K562 (cell line): ENCODE measurements at regions not wholly inside any gene's neighbourhood (a gene's known extent, or its start where the extent isn't known, plus 50 kb on each side); places are given as distances from the start of the nearest gene placed in this dataset.

Experiments
- ATAC-seq: fragments of 200-7000 bp; cut with Tn5 transposase; 3 replicates; pipeline ENCODE4 v1.9.1; 2020; ENCODE audit warnings: moderate library complexity
- BruUV-seq: library from RNA; stranded (reverse); fragments of 400-500 nt; replicated peaks from 2 replicates; lab custom pipeline; 2021; lab: Mats Ljungman, UMichigan
- CTCF ChIA-PET: fragments of 300-600 bp; formaldehyde crosslinking; extraction: SDS; loops from one replicate; lab custom pipeline; 2021; ENCODE audit warnings: low intra/inter-chr PET ratio; lab: Yijun Ruan, JAX
- POLR2A ChIA-PET: fragments of 300-600, 350-650 bp; sonication (Branson Sonifier 250); formaldehyde crosslinking; extraction: SDS; loops from one replicate; lab custom pipeline; 2021; ENCODE audit warnings: antibody characterized with exemption, inconsistent platforms; lab: Yijun Ruan, JAX
- DNase-seq, 4 experiments: peaks; one replicate each; pipeline versions ENCODE4 v3.0.0 to v3.0.0-alpha.2; 2011 to 2018; ENCODE audit warnings: low spot score in 3 of 4, mixed read lengths in 3 of 4; ENCODE audit errors: extremely low read depth in 1 of 4
- FAIRE-seq: peaks from 2 replicates; lab custom pipeline; 2011; peaks lifted over from hg19 to GRCh38; lab: Jason Lieb, UNC
- H2AFZ ChIP-seq: 2 replicates; pipeline ENCODE4 v1.6.0; 2011; ENCODE audit warnings: low read depth, low read length, control low read depth, inconsistent platforms
- H3K27ac ChIP-seq: fragments of 200-600 bp; 3 replicates; pipeline ENCODE4 v1.8.0; 2011; ENCODE audit warnings: low read depth, mild to moderate bottlenecking, control low read depth, inconsistent platforms, low read length, moderate library complexity, mixed read lengths; ENCODE audit errors: extremely low read depth
- H3K27me3 ChIP-seq, 2 experiments: fragments of 300-600 bp in 1 of 2; 2 replicates in 1 of 2; 3 replicates in 1 of 2; pipeline versions ENCODE4 v1.6.0 to v1.8.0; 2011; ENCODE audit warnings: inconsistent platforms in 2 of 2, low read length in 2 of 2, mild to moderate bottlenecking in 1 of 2, mixed read lengths in 1 of 2, moderate library complexity in 1 of 2; ENCODE audit not compliant: control insufficient read depth in 2 of 2, insufficient read depth in 2 of 2
- H3K36me3 ChIP-seq: fragments of 300-600 bp; 3 replicates; pipeline ENCODE4 v1.8.0; 2011; ENCODE audit warnings: mild to moderate bottlenecking, low read length, inconsistent platforms; ENCODE audit not compliant: control insufficient read depth, insufficient read depth
- H3K4me1 ChIP-seq, 2 experiments: fragments of 200-600 bp in 1 of 2; replicated peaks in 1 of 2; 2 replicates in 1 of 2; 3 replicates in 1 of 2; pipeline versions ENCODE4 v1.5.1 to v1.8.0; 2011; ENCODE audit warnings: inconsistent platforms in 2 of 2, low read length in 2 of 2, mild to moderate bottlenecking in 1 of 2, mixed read lengths in 1 of 2, moderate library complexity in 1 of 2; ENCODE audit not compliant: control insufficient read depth in 2 of 2, insufficient read depth in 2 of 2
- H3K4me2 ChIP-seq: 2 replicates; pipeline ENCODE4 v1.6.1; 2011; ENCODE audit warnings: low read length, control low read depth, inconsistent platforms, mixed read lengths; ENCODE audit not compliant: insufficient read depth
- H3K4me3 ChIP-seq: fragments of 200-600 bp; sonication (generic), shearing (Covaris generic); 2 replicates; pipeline ENCODE4 v1.5.1; 2016; ENCODE audit warnings: control low read depth, inconsistent platforms
- H3K79me2 ChIP-seq: fragments of 200-600 bp; 3 replicates; pipeline ENCODE4 v1.8.0; 2011; ENCODE audit warnings: low read length, inconsistent platforms; ENCODE audit not compliant: control insufficient read depth, insufficient read depth
- H3K9ac ChIP-seq, 2 experiments: 2 replicates each; pipeline versions ENCODE4 v1.6.0 to v1.6.1; 2011; ENCODE audit warnings: low read depth in 2 of 2, low read length in 2 of 2, control low read depth in 1 of 2, inconsistent platforms in 1 of 2, mild to moderate bottlenecking in 1 of 2, mixed read lengths in 1 of 2; ENCODE audit not compliant: insufficient read depth in 1 of 2
- H3K9me1 ChIP-seq: one replicate; pipeline ENCODE4 v1.6.0; 2011; ENCODE audit warnings: inconsistent platforms, mild to moderate bottlenecking, low read length, moderate library complexity; ENCODE audit not compliant: control insufficient read depth, insufficient read depth
- H3K9me3 ChIP-seq: replicated peaks from 2 replicates; pipeline ENCODE4 v1.5.1; 2011; ENCODE audit warnings: low read depth, low read length, inconsistent platforms; ENCODE audit not compliant: control insufficient read depth, insufficient read depth
- H4K20me1 ChIP-seq: replicated peaks from 2 replicates; pipeline ENCODE4 v1.6.1; 2011; ENCODE audit warnings: low read length, inconsistent platforms, mixed read lengths; ENCODE audit not compliant: control insufficient read depth, insufficient read depth
- AFF1 ChIP-seq, 2 experiments: fragments of 450-650 bp; IDR thresholded peaks; 2 replicates each; pipeline ENCODE4 v1.6.1; 2018; ENCODE audit warnings: mild to moderate bottlenecking in 2 of 2, low read depth in 1 of 2; ENCODE audit not compliant: partially characterized antibody in 2 of 2
- DEAF1 ChIP-seq: fragments of 450-650 bp; formaldehyde crosslinking; IDR thresholded peaks from 2 replicates; pipeline ENCODE4 v1.4.0; 2020; ENCODE audit warnings: mild to moderate bottlenecking, moderate library complexity
- GTF2E2 ChIP-seq: fragments of 200-800 bp; sonication (Bioruptor generic); IDR thresholded peaks from 2 replicates; pipeline ENCODE4 v1.6.1; 2016; ENCODE audit warnings: missing genetic modification characterization, missing compliant biosample characterization
- HIVEP1 ChIP-seq: fragments of 250-450 bp; sonication (Bioruptor Pico); IDR thresholded peaks from 2 replicates; pipeline ENCODE4 v1.4.0; 2020; ENCODE audit warnings: mild to moderate bottlenecking
- RBFOX2 ChIP-seq: fragments of 200-400 bp; formaldehyde crosslinking; IDR thresholded peaks from 2 replicates; pipeline ENCODE4 v1.6.1; 2017; ENCODE audit warnings: low read depth, mild to moderate bottlenecking, low read length, moderate library complexity
- SIN3A ChIP-seq, 2 experiments: fragments of 150-350 bp in 1 of 2; IDR thresholded peaks; 2 replicates each; pipeline ENCODE4 v1.6.1; 2011 to 2016; ENCODE audit warnings: borderline replicate concordance in 2 of 2, low read depth in 2 of 2, low read length in 2 of 2, mild to moderate bottlenecking in 2 of 2, moderate library complexity in 2 of 2; ENCODE audit not compliant: control insufficient read depth in 1 of 2
- ZFP91 ChIP-seq: sonication (generic); formaldehyde crosslinking; IDR thresholded peaks from 2 replicates; pipeline ENCODE4 v1.8.0; 2022; ENCODE audit warnings: mild to moderate bottlenecking, missing genetic modification reagents
- ZKSCAN8 ChIP-seq: fragments of 200-800 bp; sonication (Bioruptor generic); IDR thresholded peaks from 2 replicates; pipeline ENCODE4 v1.6.1; 2016; ENCODE audit warnings: missing genetic modification characterization, missing compliant biosample characterization
- ZNF143 ChIP-seq: sonication (generic); formaldehyde crosslinking; IDR thresholded peaks from 2 replicates; pipeline ENCODE4 v1.9.0; 2022; ENCODE audit warnings: mild to moderate bottlenecking, missing genetic modification reagents
- ZNF780A ChIP-seq: fragments of 250-450 bp; sonication (Bioruptor Pico); IDR thresholded peaks from 2 replicates; pipeline ENCODE4 v1.5.0; 2021; ENCODE audit warnings: mild to moderate bottlenecking
- WGBS: fragments of 100-300 bp; shearing (Covaris generic); methylation state at CpG from one replicate; pipeline ENCODE4 v1.1.6; 2016; ENCODE audit warnings: low coverage, mixed read lengths; ENCODE audit not compliant: insufficient coverage; ENCODE audit errors: missing lambda C conversion rate; 5-methylcytosine and 5-hydroxymethylcytosine counted together
- in situ Hi-C: fragments of 300-500 bp; cut with MboI; formaldehyde crosslinking; loops from 4 replicates; pipeline ENCODE4 v1.15.0; 2018; ENCODE audit warnings: inconsistent platforms, mixed read lengths
- intact Hi-C: fragments of 100-400 bp; cut with micrococcal nuclease; formaldehyde crosslinking; loops from 2 replicates; pipeline ENCODE4 v1.14.2; 2022

GRCh38 chr17:68197997-68198930 is 49.6 kb upstream of the AMZ2 start:
- in situ Hi-C loops: no loop called here
- intact Hi-C loops: no loop called here
- no peak for FAIRE-seq
- Histone ChIP-seq H3K4me3 (no peak overlapping the region), H3K4me2 (no peak overlapping the region), H3K9me3 (no peaks in the 10 kb centered on the region), H3K36me3 (no peaks in the 10 kb centered on the region), H3K4me1 (peaks cover 0 to 37% of the 10 kb centered on the region in 2 experiments; a peak in 2 of 5 replicates), H3K9ac (no peak overlapping the region), H3K9me1 (no peaks in the 10 kb centered on the region), H3K27me3 (peaks cover 9 to 43% of the 10 kb centered on the region in 2 experiments; a peak in 3 of 5 replicates), H3K27ac (no peak overlapping the region), H3K79me2 (no peaks in the 10 kb centered on the region), H2AFZ (no peak overlapping the region), H4K20me1 (no peaks in the 10 kb centered on the region)
- POLR2A ChIA-PET: interaction anchor here (0.7 kb wide), 1 partner anchor 518 kb away, joined by 3 read pairs; no protein-coding TSS in a partner anchor
- CTCF ChIA-PET: no interaction called here
- DNase-seq: no peak
- no TSS peak for BruUV-seq
- ATAC-seq: no peak
- WGBS: 48% methylated on average over 41 of the region's 61 CpGs
- TF ChIP-seq GTF2E2 (tag): no peak
- TF ChIP-seq SIN3A (IDR thresholded peaks at IDR 0.05; ENCODE audit: borderline replicate concordance in 2 of 2, control insufficient read depth in 1 of 2, low read depth in 2 of 2, low read length in 2 of 2): no peak
- no peak for TF ChIP-seq RBFOX2
- no peak for TF ChIP-seq ZKSCAN8
- no peak for TF ChIP-seq ZNF143 (CRISPR knock-in tag)
- no peak for TF ChIP-seq ZNF780A (CRISPR knock-in tag)
- TF ChIP-seq AFF1 (IDR thresholded peaks at IDR 0.05; ENCODE audit: low read depth in 1 of 2, partially characterized antibody in 2 of 2): no peak
- no peak for TF ChIP-seq HIVEP1
- TF ChIP-seq ZFP91 (CRISPR knock-in tag): no peak
- TF ChIP-seq DEAF1 (CRISPR knock-in tag): no peak
